ENCODE measurements at regions not wholly inside any gene's neighbourhood (a gene's known extent, or its start where the extent isn't known, plus 50 kb on each side); places are given as distances from the start of the nearest gene placed in this dataset.
"Not testable (repeated sequence)": the region's sequence is repeated elsewhere in the genome, so short reads cannot be mapped to it uniquely, and the experiment has no call there.

GRCh38 chr20:8994045-8994444, 74.8 kb upstream of the PLCB4 start:
- DNase-seq: no peak

GRCh38 chr20:8995761-8996160, 73.1 kb upstream of the PLCB4 start:
- DNase-seq: no peak

- no peak for DNase-seq
These were observed 71.9 kb upstream of the PLCB4 start for GRCh38 chr20:8996817-8997512.

GRCh38 chr20:8997701-8998117, 71.2 kb upstream of the PLCB4 start:
- peak; percentile 44 for DNase-seq

- DNase-seq: no peak
These were observed 57.8 kb upstream of the PLCB4 start for GRCh38 chr20:9011121-9011520.

GRCh38 chr20:9015232-9015983, 53.5 kb upstream of the PLCB4 start:
- not testable (repeated sequence) for DNase-seq

GRCh38 chr20:9015984-9016324, 52.9 kb upstream of the PLCB4 start:
- DNase-seq: no peak

GRCh38 chr20:9018346-9018745, 50.5 kb upstream of the PLCB4 start:
- DNase-seq: no peak

Data from NCI-H446 treated with DMSO at 0.1 percent for 48 hours (cell line).